ENCODE measurements at regions not wholly inside any gene's neighbourhood (a gene's known extent, or its start where the extent isn't known, plus 50 kb on each side); places are given as distances from the start of the nearest gene placed in this dataset.
A peak's percentile ranks its signal among the peaks of the same experiment; 100 is the strongest.
"Not testable (repeated sequence)": the region's sequence is repeated elsewhere in the genome, so short reads cannot be mapped to it uniquely, and the experiment has no call there.

DNA sequence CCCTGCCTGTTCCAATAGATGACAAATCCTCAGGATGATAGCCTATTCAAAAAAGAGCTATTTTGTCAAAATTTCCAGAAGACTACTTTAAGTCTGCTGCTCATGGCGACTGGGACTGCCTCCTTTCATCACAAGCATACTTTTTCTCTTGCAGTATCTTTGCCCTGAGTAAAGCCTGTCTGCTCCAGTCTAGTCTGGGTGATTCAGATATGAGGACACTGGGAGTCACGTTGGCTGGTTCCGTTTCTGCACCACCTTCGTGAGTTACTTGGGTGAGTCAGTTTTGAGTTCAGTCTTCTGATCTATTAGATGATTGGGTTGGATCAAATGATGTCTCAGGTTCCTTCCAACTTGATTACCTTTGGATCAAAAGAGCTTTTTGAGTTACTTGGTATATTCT lies 301.3 kb upstream of the STXBP6 start:
- Mint-ChIP-seq H3K9me3 (peaks cover under 1% of the 10 kb centered on the region), H3K4me3 (no peak overlapping the region), H3K36me3 (no peaks in the 10 kb centered on the region), H3K4me1 (no peaks in the 10 kb centered on the region), H3K27me3 (peaks cover 3% of the 10 kb centered on the region), H3K27ac (no peak overlapping the region)

DNA sequence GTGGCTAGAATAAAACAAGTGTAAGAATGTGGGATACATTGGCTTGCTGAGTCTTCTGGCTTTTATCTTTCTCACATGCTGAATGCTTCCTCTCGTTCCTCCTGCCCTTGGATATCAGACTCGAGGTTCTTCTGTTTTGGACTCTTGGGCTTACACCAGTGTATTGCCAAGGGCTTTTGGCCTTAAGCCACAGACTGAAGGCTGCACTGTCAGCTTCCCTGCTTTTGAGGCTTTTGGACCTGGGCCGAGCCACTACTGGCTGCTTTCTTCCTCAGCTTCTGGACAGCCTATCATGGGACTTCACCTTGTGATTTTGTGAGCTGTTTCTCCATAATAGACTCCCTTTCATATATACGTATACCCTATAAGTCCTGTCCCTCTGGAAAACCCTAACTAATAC lies 300.9 kb upstream of the STXBP6 start:
- no peaks in the 10 kb centered on the region for H3K4me1 Mint-ChIP-seq
- H3K27me3 Mint-ChIP-seq: peaks cover 3% of the 10 kb centered on the region
- no peaks in the 10 kb centered on the region for H3K36me3 Mint-ChIP-seq
- no peak overlapping the region for H3K4me3 Mint-ChIP-seq
- no peaks in the 10 kb centered on the region for H3K9me3 Mint-ChIP-seq
- no peak overlapping the region for H3K27ac Mint-ChIP-seq

DNA sequence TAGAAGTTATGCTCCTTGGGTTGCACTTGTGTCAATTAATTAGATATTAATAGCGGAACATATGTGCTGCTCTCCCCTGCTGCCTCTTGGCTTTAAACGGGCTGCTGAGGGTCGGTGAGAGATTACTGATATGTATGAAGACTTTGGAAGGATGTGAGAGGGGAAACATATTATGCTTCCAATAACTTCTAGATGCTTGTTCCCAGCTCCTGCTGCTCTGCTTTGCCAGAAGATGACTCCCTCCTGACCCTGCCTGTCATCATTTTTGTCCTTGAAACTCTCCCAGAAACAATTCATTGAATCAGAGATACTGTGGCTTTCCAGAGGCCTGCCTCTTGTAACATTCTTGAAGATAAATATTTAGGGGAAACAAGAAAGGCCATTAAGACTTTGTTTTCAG lies 300.1 kb upstream of the STXBP6 start:
- H3K4me3 Mint-ChIP-seq: no peak overlapping the region
- no peak overlapping the region for H3K27ac Mint-ChIP-seq
- no peaks in the 10 kb centered on the region for H3K36me3 Mint-ChIP-seq
- no peaks in the 10 kb centered on the region for H3K4me1 Mint-ChIP-seq
- peaks cover 3% of the 10 kb centered on the region for H3K9me3 Mint-ChIP-seq
- peaks cover 3% of the 10 kb centered on the region for H3K27me3 Mint-ChIP-seq

DNA sequence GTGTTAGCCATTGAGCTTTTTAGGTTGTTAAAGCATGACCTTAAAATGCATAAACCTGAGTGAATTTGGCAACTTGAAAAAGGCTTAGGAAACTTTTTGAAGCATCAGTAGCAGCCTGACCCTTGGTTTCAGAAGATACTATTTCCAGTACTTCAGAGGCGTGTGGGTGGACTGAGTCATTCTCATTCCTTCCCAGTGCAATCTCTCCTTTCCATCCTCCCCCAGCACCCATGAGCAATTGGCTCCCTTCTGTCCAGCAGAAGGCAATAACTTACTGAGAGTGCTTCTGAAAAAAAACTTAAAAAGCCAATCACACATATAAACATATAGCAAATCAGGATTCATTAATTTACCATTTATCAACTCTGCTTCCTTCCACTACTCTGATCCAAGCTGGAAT lies 299.3 kb upstream of the STXBP6 start:
- Mint-ChIP-seq H3K27ac (no peak overlapping the region), H3K27me3 (peaks cover 2% of the 10 kb centered on the region), H3K36me3 (no peaks in the 10 kb centered on the region), H3K4me3 (no peak overlapping the region), H3K4me1 (no peaks in the 10 kb centered on the region), H3K9me3 (peaks cover 6% of the 10 kb centered on the region)

DNA sequence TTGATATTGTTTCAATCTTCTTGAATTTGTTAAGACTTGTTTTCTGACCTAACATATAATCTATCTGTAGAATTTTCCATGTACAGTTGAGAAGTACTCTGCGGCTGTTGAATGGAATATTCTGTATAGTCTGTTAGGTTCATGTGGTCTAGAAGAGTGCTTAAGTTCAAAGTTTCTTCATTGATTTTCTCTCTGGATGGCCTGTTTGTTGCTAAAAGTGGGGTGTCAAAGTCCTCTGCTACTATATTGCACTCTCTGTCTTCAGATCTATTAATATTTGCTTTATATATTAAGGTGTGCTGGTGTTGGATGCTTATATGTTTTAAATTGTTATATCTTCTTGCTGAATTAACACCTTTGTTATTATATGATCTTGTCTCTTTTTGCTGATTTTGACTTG lies 290.9 kb upstream of the STXBP6 start:
- no peaks in the 10 kb centered on the region for H3K4me1 Mint-ChIP-seq
- no peak overlapping the region for H3K27ac Mint-ChIP-seq
- H3K36me3 Mint-ChIP-seq: no peaks in the 10 kb centered on the region
- H3K4me3 Mint-ChIP-seq: no peak overlapping the region
- H3K9me3 Mint-ChIP-seq: peaks cover 24% of the 10 kb centered on the region
- H3K27me3 Mint-ChIP-seq: no peaks in the 10 kb centered on the region

DNA sequence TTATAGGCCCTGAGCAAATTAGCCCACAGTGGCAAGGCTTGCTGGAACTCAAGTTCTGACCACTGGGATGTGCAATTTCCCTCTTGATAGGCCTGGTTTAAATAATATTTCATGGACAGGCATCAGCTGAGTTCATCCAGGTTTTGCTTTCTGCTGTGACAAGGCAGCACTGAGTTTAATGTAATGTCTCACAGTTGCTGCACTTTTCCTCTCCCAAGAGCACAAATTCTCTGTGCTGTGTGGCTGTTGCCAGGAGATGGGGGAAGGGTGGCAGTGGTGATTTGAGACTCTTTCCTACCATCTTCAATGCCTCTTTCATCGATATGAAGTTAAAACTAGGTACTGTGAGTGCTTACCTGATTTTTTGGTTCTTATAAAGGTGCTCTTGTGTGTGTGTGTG lies 272.8 kb upstream of the STXBP6 start:
- H3K36me3 Mint-ChIP-seq: no peaks in the 10 kb centered on the region
- H3K27me3 Mint-ChIP-seq: peaks cover under 1% of the 10 kb centered on the region
- H3K9me3 Mint-ChIP-seq: peaks cover 8% of the 10 kb centered on the region
- no peak overlapping the region for H3K4me3 Mint-ChIP-seq
- H3K4me1 Mint-ChIP-seq: no peaks in the 10 kb centered on the region
- H3K27ac Mint-ChIP-seq: no peak overlapping the region

DNA sequence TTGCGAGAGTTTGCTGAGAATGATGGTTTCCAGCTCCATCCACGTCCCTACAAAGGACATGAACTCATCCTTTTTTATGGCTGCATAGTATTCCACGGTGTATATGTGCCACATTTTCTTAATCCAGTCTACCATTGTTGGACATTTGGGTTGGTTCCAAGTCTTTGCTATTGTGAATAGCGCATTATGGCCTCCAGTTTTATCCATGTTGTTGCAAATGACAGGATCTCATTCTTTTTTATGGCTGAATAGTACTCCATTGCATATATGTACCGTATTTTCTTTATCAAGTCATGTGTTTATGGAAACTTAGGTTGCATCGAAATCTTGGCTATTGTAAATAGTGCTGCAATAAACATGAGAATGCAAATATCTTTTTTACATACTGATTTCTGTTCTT lies 266.1 kb upstream of the STXBP6 start:
- H3K4me3 Mint-ChIP-seq: not testable (repeated sequence)

DNA sequence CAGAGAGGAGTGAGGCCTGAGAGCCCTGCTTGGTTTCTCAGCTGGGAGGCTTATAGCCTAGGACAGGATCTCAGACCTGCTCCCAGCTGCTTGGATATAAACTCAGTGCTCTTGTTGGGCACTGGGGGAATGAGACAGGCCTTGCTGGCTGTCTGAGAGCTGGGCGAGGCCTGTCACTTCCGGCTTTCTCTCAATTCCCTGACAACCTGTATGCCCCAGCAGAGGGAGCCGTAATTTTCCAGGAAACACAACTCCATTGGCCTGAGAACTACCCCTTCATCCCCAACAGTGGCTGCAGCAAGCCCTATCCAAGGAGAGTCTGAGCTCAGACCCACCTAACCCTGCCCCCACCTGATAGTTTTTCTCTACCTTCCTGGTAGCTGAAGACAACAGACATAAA lies 258.3 kb upstream of the STXBP6 start:
- no peak overlapping the region for H3K27ac Mint-ChIP-seq
- peaks cover 9% of the 10 kb centered on the region for H3K9me3 Mint-ChIP-seq
- no peak overlapping the region for H3K4me3 Mint-ChIP-seq
- no peaks in the 10 kb centered on the region for H3K4me1 Mint-ChIP-seq
- no peaks in the 10 kb centered on the region for H3K36me3 Mint-ChIP-seq
- no peaks in the 10 kb centered on the region for H3K27me3 Mint-ChIP-seq

More for the DNA sequence above, 266.1 kb upstream of the STXBP6 start:
- H3K36me3 Mint-ChIP-seq, H3K27me3 Mint-ChIP-seq, H3K4me1 Mint-ChIP-seq, H3K9me3 Mint-ChIP-seq, H3K27ac Mint-ChIP-seq: not testable (repeated sequence)

DNA sequence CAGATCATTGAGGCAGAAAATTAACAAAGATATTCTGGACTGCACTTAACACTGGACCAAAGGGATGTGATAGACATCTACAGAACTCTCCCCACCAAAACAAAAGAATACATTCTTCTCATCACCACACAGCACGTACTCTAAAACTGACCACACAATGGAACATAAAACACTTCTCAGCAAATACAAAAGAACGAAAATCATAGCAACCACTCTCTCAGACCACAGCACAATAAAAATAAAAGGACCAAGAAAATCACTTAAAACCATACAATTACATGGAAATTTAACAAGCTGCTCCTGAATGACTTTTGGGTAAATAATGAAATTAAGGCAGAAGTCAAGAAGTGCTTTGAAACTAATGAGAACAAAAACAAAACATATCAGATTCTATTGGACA lies 254.0 kb upstream of the STXBP6 start:
- Mint-ChIP-seq H3K36me3 (no peaks in the 10 kb centered on the region), H3K27me3 (peaks cover 1% of the 10 kb centered on the region), H3K27ac (peak overlapping the region; percentile 25), H3K9me3 (no peaks in the 10 kb centered on the region), H3K4me3 (no peak overlapping the region), H3K4me1 (no peaks in the 10 kb centered on the region)

DNA sequence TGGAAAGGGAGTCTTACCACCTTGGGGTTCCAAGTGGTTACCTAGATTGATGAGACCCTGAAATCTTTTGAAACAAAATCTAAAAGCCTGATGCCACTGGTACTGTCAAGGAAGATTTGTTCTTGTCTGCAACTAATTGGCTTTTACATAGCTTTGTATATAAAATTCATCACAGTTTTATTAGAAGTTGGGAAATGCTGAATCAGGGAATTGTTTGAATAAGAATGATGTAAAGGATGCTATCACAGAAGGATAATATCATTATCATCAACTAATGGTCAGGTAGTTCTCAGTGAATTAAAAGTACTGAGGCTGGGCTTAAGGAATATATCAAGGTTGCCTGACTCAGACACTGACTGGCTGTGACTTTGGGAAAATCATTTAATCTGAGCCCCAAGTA lies 248.3 kb upstream of the STXBP6 start:
- Mint-ChIP-seq H3K36me3 (no peaks in the 10 kb centered on the region), H3K4me1 (no peaks in the 10 kb centered on the region), H3K4me3 (no peak overlapping the region), H3K9me3 (no peaks in the 10 kb centered on the region), H3K27ac (no peak overlapping the region), H3K27me3 (peaks cover 5% of the 10 kb centered on the region)

DNA sequence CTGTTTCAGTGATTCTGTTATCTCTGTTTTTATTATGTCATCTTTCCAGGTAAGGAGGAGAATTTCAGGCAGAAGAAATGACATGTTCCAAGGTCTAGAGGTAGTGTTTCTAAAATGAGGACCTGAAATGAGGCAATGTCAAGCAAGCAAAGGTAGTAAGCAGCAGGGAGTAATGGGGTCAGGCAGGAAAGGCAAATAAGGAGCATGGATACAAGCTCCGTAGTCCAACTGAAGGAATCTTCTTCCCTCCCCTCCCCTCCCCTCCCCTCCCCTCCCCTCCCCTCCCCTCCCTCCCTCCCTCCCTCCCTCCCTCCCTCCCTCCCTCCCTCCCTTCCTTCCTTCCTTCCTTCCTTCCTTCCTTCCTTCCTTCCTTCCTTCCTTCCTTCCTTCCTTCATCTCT lies 240.2 kb upstream of the STXBP6 start:
- H3K27me3 Mint-ChIP-seq, H3K4me1 Mint-ChIP-seq, H3K4me3 Mint-ChIP-seq, H3K36me3 Mint-ChIP-seq, H3K9me3 Mint-ChIP-seq, H3K27ac Mint-ChIP-seq: not testable (repeated sequence)

DNA sequence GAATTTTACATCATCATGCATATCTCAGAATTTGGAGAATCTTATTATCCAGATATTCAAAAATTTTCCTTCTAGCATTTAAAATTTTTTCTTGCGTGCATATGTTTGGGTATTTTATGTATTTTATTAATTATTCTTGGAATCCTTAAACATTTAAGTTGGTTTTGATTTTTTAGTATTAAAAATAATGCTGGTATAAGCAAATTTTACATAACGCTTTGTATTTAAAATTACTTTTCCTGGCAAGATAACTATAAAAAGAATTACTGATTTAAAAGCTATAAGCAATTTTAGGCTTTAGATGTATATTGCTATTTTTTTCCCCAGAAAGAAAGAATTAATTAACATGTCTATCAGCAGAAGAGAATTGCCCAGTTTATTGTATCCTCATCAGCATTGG lies 224.6 kb upstream of the STXBP6 start:
- peaks cover 10% of the 10 kb centered on the region for H3K27me3 Mint-ChIP-seq
- H3K4me3 Mint-ChIP-seq: no peak overlapping the region
- no peaks in the 10 kb centered on the region for H3K36me3 Mint-ChIP-seq
- no peaks in the 10 kb centered on the region for H3K9me3 Mint-ChIP-seq
- no peaks in the 10 kb centered on the region for H3K4me1 Mint-ChIP-seq
- H3K27ac Mint-ChIP-seq: no peak overlapping the region

DNA sequence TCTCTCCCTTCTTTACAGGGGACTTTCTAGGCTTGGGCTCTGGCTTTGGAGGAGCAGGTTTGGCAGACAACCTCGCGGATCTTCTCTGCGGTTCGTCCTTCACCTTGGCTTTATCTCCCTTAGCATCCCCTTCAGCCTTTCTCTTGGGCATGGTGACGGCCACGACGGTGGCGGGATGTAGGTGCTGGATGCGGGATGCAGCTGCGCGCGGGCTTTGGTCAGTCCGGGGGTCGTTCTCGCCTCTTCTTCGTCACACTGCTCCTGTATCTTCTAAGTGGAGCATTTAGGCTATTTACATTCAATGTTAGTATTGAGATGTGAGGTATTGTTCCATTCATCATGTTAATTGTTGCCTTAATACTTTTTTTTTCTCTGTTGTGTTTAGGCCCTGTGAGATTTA lies 217.2 kb upstream of the STXBP6 start:
- no peaks in the 10 kb centered on the region for H3K9me3 Mint-ChIP-seq
- no peak overlapping the region for H3K4me3 Mint-ChIP-seq
- no peaks in the 10 kb centered on the region for H3K4me1 Mint-ChIP-seq
- H3K36me3 Mint-ChIP-seq: no peaks in the 10 kb centered on the region
- peaks cover 5% of the 10 kb centered on the region for H3K27me3 Mint-ChIP-seq
- H3K27ac Mint-ChIP-seq: no peak overlapping the region

DNA sequence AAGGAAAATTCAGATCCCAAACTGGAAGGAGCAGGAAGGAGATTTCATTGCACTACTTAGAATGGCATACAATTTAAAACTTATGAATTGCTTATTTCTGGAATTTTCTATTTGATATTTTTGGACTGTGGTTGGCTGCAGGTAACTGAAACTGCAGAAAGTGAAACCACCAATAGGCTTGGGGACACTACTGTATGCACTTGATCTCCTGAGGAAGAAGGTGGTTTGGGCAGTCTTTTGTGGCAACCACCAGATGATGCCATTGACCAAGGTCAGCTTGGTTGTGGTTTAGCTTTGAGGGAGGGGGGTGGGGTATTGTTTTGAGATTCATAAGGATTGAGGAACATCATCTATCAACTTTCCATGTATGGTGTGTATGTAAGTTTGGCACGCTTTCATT lies 209.5 kb upstream of the STXBP6 start:
- no peak overlapping the region for H3K4me3 Mint-ChIP-seq
- no peaks in the 10 kb centered on the region for H3K4me1 Mint-ChIP-seq
- H3K27me3 Mint-ChIP-seq: peaks cover 1% of the 10 kb centered on the region
- no peaks in the 10 kb centered on the region for H3K9me3 Mint-ChIP-seq
- no peak overlapping the region for H3K27ac Mint-ChIP-seq
- no peaks in the 10 kb centered on the region for H3K36me3 Mint-ChIP-seq

DNA sequence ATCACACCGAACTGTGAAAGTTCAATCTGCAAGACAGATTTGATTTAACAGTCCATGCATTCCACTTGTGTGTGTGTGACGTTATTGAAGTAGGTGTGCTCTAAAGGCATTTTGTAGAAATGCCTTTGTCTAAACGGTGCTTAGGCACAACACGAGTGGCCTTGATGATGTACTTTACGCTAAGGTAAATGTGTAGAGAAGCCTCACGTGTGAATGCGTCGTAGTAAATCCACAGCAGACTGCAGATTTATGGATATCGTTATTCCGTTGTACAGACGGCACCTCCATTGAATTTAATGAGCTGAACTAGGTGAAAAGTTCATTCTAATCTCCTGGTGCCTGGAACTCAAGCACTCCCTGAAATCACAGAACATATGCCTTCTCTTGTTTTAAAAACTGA lies 202.8 kb upstream of the STXBP6 start:
- Mint-ChIP-seq H3K4me1 (no peaks in the 10 kb centered on the region), H3K36me3 (no peaks in the 10 kb centered on the region), H3K9me3 (no peaks in the 10 kb centered on the region), H3K27ac (no peak overlapping the region), H3K27me3 (peaks cover 1% of the 10 kb centered on the region), H3K4me3 (no peak overlapping the region)

DNA sequence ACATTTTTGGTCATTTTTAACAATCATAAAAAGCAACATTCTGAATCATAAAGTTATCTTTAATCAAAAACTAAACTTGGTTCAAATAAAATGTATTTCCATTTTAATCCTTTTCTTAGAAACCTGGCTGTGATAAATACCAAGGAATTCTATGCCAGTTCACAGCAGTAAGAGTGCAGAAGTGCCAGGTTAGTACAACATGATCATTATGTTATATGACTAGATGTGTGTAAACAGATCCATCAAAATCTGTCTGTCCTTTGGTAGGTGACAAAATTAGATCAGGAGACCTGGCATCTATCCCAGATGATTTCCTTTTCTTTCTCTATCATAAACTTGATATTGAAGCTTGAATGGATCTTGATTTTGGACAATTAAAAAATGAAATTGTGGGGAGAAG lies 200.6 kb upstream of the STXBP6 start:
- no peaks in the 10 kb centered on the region for H3K36me3 Mint-ChIP-seq
- H3K4me3 Mint-ChIP-seq: no peak overlapping the region
- no peak overlapping the region for H3K27ac Mint-ChIP-seq
- peaks cover 5% of the 10 kb centered on the region for H3K9me3 Mint-ChIP-seq
- no peaks in the 10 kb centered on the region for H3K4me1 Mint-ChIP-seq
- peaks cover 1% of the 10 kb centered on the region for H3K27me3 Mint-ChIP-seq

DNA sequence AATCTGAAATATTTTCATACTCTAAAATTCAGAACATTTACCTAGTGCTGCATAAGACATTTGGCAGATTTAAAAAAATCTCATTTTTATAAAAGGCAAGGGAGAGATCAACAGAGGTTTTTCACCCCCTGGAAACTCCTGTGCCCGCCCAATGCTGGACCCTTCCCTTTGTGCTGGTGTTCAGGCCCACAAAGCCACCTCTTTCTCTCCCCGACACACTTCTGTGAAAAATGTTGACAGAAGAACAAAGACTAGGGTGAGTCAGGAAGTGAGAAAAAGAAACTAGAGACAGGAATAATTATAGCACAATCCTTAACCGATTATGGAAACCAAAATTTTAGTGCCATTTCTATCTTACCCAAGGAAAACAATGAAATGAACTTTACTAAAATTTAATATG lies 197.7 kb upstream of the STXBP6 start:
- H3K9me3 Mint-ChIP-seq: peaks cover 11% of the 10 kb centered on the region
- H3K36me3 Mint-ChIP-seq: no peaks in the 10 kb centered on the region
- no peak overlapping the region for H3K27ac Mint-ChIP-seq
- H3K4me1 Mint-ChIP-seq: no peaks in the 10 kb centered on the region
- no peak overlapping the region for H3K4me3 Mint-ChIP-seq
- peaks cover 6% of the 10 kb centered on the region for H3K27me3 Mint-ChIP-seq

DNA sequence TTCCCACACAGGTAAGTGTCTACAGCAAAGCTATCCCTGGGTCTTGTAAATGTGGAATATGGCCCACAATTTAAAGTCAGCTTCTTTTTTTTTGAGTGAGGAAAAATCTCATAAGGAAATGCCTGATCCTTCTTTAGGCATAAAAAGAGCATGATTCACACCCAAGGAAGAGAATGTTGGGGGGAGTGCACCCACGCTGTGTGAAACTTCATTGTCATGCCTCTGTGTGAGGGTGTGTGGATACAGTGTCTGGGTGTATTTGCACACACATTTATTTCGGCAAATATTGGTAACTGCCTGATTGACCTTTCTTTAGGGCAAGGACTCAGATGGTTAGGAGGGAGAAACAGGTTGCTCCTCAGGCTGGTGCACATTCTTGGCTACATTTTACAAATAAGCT lies 196.8 kb upstream of the STXBP6 start:
- Mint-ChIP-seq H3K4me3 (no peak overlapping the region), H3K4me1 (no peaks in the 10 kb centered on the region), H3K27ac (no peak overlapping the region), H3K27me3 (peaks cover 7% of the 10 kb centered on the region), H3K36me3 (no peaks in the 10 kb centered on the region), H3K9me3 (peaks cover 11% of the 10 kb centered on the region)

Data from activated naive CD4-positive, alpha-beta T cell treated with anti-CD3 and anti-CD28 coated beads, Interleukin-2, amount 50 U/mL, for 24 hours (primary cell).